ENCODE measurements at regions not wholly inside any gene's neighbourhood (a gene's known extent, or its start where the extent isn't known, plus 50 kb on each side); places are given as distances from the start of the nearest gene placed in this dataset.
"Not testable (repeated sequence)": the region's sequence is repeated elsewhere in the genome, so short reads cannot be mapped to it uniquely, and the experiment has no call there.

- no peak for DNase-seq (ENCODE audit: low spot score)
Observed at GRCh38 chr4:170804930-170805329, 715.2 kb upstream of the AADAT start.

- no peak for DNase-seq (ENCODE audit: low spot score)
Observed at GRCh38 chr4:170803492-170803891, 713.7 kb upstream of the AADAT start.

GRCh38 chr4:170801771-170802170, 712.0 kb upstream of the AADAT start:
- DNase-seq (ENCODE audit: low spot score), result no peak

- no peak for DNase-seq (ENCODE audit: low spot score)
Observed at GRCh38 chr4:170794525-170794924, 704.8 kb upstream of the AADAT start.

- DNase-seq (ENCODE audit: low spot score), result not testable (repeated sequence)
Observed at GRCh38 chr4:170788540-170789051, 698.8 kb upstream of the AADAT start.

- no peak for DNase-seq (ENCODE audit: low spot score)
Observed at GRCh38 chr4:170777663-170778062, 687.9 kb upstream of the AADAT start.

- DNase-seq (ENCODE audit: low spot score), result no peak
Observed at GRCh38 chr4:170776983-170777382, 687.2 kb upstream of the AADAT start.

- no peak for DNase-seq (ENCODE audit: low spot score)
Observed at GRCh38 chr4:170775851-170776250, 686.1 kb upstream of the AADAT start.

- DNase-seq (ENCODE audit: low spot score), result no peak
Observed at GRCh38 chr4:170773709-170774273, 684.0 kb upstream of the AADAT start.

GRCh38 chr4:170772429-170772828, 682.7 kb upstream of the AADAT start:
- peak; percentile 14 for DNase-seq (ENCODE audit: low spot score)

- DNase-seq (ENCODE audit: low spot score), result no peak
Observed at GRCh38 chr4:170770664-170771063, 680.9 kb upstream of the AADAT start.

GRCh38 chr4:170769862-170770261, 680.1 kb upstream of the AADAT start:
- peak; percentile 44 for DNase-seq (ENCODE audit: low spot score)

- no peak for DNase-seq (ENCODE audit: low spot score)
Observed at GRCh38 chr4:170758988-170759387, 669.2 kb upstream of the AADAT start.

GRCh38 chr4:170750519-170750918, 660.8 kb upstream of the AADAT start:
- DNase-seq (ENCODE audit: low spot score), result no peak

GRCh38 chr4:170748975-170749374, 659.2 kb upstream of the AADAT start:
- no peak for DNase-seq (ENCODE audit: low spot score)

GRCh38 chr4:170743633-170744032, 653.9 kb upstream of the AADAT start:
- no peak for DNase-seq (ENCODE audit: low spot score)

- DNase-seq (ENCODE audit: low spot score), result no peak
Observed at GRCh38 chr4:170741856-170742255, 652.1 kb upstream of the AADAT start.

GRCh38 chr4:170736710-170737109, 647.0 kb upstream of the AADAT start:
- no peak for DNase-seq (ENCODE audit: low spot score)

GRCh38 chr4:170729897-170730296, 640.1 kb upstream of the AADAT start:
- no peak for DNase-seq (ENCODE audit: low spot score)

GRCh38 chr4:170729236-170729635, 639.5 kb upstream of the AADAT start:
- peak; percentile 29 for DNase-seq (ENCODE audit: low spot score)

- peak; percentile 91 for DNase-seq (ENCODE audit: low spot score)
Observed at GRCh38 chr4:170724191-170724590, 634.4 kb upstream of the AADAT start.

- DNase-seq (ENCODE audit: low spot score), result no peak
Observed at GRCh38 chr4:170723171-170723570, 633.4 kb upstream of the AADAT start.

- no peak for DNase-seq (ENCODE audit: low spot score)
Observed at GRCh38 chr4:170721812-170722373, 632.1 kb upstream of the AADAT start.

GRCh38 chr4:170716868-170717267, 627.1 kb upstream of the AADAT start:
- DNase-seq (ENCODE audit: low spot score), result no peak

Measured in umbilical cord (tissue), 1 donor.